MCF 10A (cell line): ENCODE measurements at regions not wholly inside any gene's neighbourhood (a gene's known extent, or its start where the extent isn't known, plus 50 kb on each side); places are given as distances from the start of the nearest gene placed in this dataset.
"Not testable (repeated sequence)": the region's sequence is repeated elsewhere in the genome, so short reads cannot be mapped to it uniquely, and the experiment has no call there.

Experiments
- BruUV-seq: library from RNA; stranded (reverse); fragments of 400-500 nt; replicated peaks from 2 replicates; lab custom pipeline; 2021; lab: Mats Ljungman, UMichigan
- CTCF ChIA-PET: fragments of 300-600 bp; sonication (Branson Sonifier 250); formaldehyde crosslinking; extraction: SDS; loops from one replicate; lab custom pipeline; 2021; ENCODE audit warnings: antibody characterized with exemption, inconsistent platforms; lab: Yijun Ruan, JAX
- POLR2A ChIA-PET: fragments of 300-600, 350-650 bp; sonication (Branson Sonifier 250); formaldehyde crosslinking; extraction: SDS; loops from one replicate; lab custom pipeline; 2020; ENCODE audit warnings: antibody characterized with exemption, inconsistent platforms; lab: Yijun Ruan, JAX
- DNase-seq: peaks from one replicate; pipeline ENCODE4 v3.0.0-alpha.2; 2018; ENCODE audit not compliant: unreplicated experiment
- H3K27ac Mint-ChIP-seq: one replicate; pipeline ENCODE4 v1.8.0; 2022; ENCODE audit warnings: mild to moderate bottlenecking, low read depth, mixed read lengths; ENCODE audit not compliant: unreplicated experiment
- H3K27me3 Mint-ChIP-seq: one replicate; pipeline ENCODE4 v1.8.0; 2022; ENCODE audit warnings: mixed read lengths; ENCODE audit not compliant: insufficient read depth, unreplicated experiment
- H3K36me3 Mint-ChIP-seq: one replicate; pipeline ENCODE4 v1.8.0; 2022; ENCODE audit warnings: mild to moderate bottlenecking, moderate library complexity, mixed read lengths; ENCODE audit not compliant: insufficient read depth, unreplicated experiment
- H3K4me1 Mint-ChIP-seq: one replicate; pipeline ENCODE4 v1.8.0; 2022; ENCODE audit warnings: mixed read lengths; ENCODE audit not compliant: insufficient read depth, unreplicated experiment
- H3K4me3 Mint-ChIP-seq: one replicate; pipeline ENCODE4 v1.8.0; 2022; ENCODE audit warnings: mild to moderate bottlenecking, moderate library complexity, mixed read lengths; ENCODE audit not compliant: unreplicated experiment
- H3K9me3 Mint-ChIP-seq: one replicate; pipeline ENCODE4 v1.8.0; 2022; ENCODE audit warnings: mixed read lengths; ENCODE audit not compliant: unreplicated experiment
- intact Hi-C: fragments of 100-400 bp; cut with micrococcal nuclease; formaldehyde crosslinking; loops from 2 replicates; pipeline ENCODE4 v1.14.1; 2022
- TF ChIP-seq, protein P1 (sequence below): fragments of 200-600 bp; IDR thresholded peaks from one replicate; pipeline ENCODE4 v1.8.0; 2022; ENCODE audit warnings: antibody characterized with exemption, mild to moderate bottlenecking; ENCODE audit not compliant: unreplicated experiment

DNA sequence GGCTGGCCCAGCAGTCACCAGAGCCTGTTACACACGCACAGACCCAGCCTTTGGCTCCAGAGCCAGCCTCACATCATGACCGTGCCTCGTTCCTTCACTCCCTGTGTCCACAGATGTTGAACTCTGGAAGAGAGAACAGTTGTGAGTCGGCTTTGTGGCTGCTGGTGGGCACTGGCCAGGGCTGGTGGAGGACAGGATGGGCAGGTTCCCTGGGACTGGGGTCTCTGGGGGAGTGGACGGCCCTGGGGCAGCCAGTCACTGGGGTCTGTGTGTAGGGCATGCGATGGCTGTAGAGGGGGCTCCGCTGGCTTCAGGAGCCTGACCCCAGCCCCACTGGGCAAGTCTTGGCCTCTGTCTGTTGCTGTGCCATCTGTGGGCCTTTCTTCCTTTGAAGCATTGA lies 1070.1 kb downstream of the BRD1 start:
- Mint-ChIP-seq H3K4me3 (no peak overlapping the region), H3K27ac (no peak overlapping the region), H3K27me3 (no peaks in the 10 kb centered on the region), H3K4me1 (no peaks in the 10 kb centered on the region), H3K9me3 (peaks cover 43% of the 10 kb centered on the region), H3K36me3 (no peaks in the 10 kb centered on the region)
- CTCF ChIA-PET, result no interaction called here
- no peak for DNase-seq
- POLR2A ChIA-PET, result no interaction called here
- BruUV-seq, result no TSS peak
- intact Hi-C loops, result no loop called here
- TF ChIP-seq, protein P1, sequence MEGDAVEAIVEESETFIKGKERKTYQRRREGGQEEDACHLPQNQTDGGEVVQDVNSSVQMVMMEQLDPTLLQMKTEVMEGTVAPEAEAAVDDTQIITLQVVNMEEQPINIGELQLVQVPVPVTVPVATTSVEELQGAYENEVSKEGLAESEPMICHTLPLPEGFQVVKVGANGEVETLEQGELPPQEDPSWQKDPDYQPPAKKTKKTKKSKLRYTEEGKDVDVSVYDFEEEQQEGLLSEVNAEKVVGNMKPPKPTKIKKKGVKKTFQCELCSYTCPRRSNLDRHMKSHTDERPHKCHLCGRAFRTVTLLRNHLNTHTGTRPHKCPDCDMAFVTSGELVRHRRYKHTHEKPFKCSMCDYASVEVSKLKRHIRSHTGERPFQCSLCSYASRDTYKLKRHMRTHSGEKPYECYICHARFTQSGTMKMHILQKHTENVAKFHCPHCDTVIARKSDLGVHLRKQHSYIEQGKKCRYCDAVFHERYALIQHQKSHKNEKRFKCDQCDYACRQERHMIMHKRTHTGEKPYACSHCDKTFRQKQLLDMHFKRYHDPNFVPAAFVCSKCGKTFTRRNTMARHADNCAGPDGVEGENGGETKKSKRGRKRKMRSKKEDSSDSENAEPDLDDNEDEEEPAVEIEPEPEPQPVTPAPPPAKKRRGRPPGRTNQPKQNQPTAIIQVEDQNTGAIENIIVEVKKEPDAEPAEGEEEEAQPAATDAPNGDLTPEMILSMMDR, result no peak

DNA sequence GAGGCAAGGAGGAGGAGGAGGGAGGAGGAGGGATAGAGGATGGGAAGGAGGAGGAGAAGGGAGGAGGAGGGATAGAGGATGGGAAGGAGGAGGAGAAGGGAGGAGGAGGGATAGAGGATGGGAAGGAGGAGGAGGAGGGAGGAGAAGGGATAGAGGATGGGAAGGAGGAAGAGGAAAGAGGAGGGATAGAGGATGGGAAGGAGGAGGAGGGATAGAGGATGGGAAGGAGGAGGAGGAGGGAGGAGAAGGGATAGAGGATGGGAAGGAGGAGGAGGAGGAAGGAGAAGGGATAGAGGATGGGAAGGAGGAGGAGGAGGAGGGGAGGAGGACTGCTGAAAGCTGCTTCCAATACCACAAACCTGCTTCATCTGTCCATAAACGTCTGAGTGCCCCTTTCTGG lies 1070.5 kb downstream of the BRD1 start:
- not testable (repeated sequence) for H3K27me3 Mint-ChIP-seq

DNA sequence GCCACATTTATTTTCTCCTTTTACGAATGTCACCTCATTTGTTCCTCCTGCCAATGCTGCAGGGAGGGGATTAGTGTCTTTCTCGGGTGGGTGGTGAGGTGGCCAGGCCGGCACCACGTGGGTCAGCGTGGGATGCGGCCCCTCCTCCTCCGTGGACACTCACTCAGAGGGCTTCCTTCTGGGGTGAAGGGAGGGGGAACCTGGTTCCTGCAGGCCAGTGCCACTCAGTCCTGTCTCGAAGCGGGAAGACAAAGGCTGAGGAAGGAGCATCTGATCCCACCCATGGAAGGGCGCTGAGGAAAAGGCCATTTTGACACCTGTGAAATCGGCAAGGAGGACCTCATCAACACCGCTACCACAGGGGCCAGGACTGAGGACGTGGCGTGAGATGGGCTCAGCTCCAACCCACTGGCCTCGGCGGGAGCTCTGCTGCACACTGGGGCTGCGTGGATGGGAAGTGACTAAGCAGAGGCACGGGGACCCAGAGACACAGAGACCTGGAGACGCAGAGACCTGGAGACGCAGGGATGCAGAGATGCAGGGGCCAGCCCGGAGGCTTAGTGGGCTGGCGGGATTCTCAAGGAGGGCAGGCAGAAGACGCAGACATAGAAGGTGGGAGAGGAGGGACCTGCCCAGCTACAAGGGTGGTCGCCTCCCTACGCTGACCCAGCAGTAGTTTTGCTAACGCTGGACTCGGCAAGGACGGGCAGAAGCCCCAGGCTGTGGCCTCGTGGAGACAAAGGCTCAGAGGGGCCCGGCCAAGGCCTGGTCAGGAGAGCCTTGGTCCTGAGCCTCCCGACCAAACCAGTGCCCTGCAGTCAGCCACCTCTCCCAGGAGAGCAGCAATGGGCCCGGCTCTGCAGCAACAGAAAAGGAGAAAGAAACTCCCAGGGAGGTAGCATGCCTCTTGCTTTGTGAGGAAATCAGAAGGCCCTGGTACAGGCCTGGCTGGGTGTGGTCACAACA lies 1071.2 kb downstream of the BRD1 start:
- Mint-ChIP-seq H3K9me3 (peaks cover 31% of the 10 kb centered on the region), H3K4me3 (no peak overlapping the region), H3K4me1 (no peaks in the 10 kb centered on the region), H3K27ac (no peak overlapping the region), H3K36me3 (no peaks in the 10 kb centered on the region), H3K27me3 (no peaks in the 10 kb centered on the region)
- TF ChIP-seq, protein P1, result no peak
- CTCF ChIA-PET, result no interaction called here
- no TSS peak for BruUV-seq
- POLR2A ChIA-PET, result no interaction called here
- no peak for DNase-seq
- intact Hi-C loops, result no loop called here

More for the DNA sequence above, 1070.5 kb downstream of the BRD1 start:
- H3K4me3 Mint-ChIP-seq, H3K27ac Mint-ChIP-seq, BruUV-seq, H3K36me3 Mint-ChIP-seq, POLR2A ChIA-PET, DNase-seq, H3K4me1 Mint-ChIP-seq, CTCF ChIA-PET, intact Hi-C loops: not testable (repeated sequence)
- peaks cover 38% of the 10 kb centered on the region for H3K9me3 Mint-ChIP-seq

DNA sequence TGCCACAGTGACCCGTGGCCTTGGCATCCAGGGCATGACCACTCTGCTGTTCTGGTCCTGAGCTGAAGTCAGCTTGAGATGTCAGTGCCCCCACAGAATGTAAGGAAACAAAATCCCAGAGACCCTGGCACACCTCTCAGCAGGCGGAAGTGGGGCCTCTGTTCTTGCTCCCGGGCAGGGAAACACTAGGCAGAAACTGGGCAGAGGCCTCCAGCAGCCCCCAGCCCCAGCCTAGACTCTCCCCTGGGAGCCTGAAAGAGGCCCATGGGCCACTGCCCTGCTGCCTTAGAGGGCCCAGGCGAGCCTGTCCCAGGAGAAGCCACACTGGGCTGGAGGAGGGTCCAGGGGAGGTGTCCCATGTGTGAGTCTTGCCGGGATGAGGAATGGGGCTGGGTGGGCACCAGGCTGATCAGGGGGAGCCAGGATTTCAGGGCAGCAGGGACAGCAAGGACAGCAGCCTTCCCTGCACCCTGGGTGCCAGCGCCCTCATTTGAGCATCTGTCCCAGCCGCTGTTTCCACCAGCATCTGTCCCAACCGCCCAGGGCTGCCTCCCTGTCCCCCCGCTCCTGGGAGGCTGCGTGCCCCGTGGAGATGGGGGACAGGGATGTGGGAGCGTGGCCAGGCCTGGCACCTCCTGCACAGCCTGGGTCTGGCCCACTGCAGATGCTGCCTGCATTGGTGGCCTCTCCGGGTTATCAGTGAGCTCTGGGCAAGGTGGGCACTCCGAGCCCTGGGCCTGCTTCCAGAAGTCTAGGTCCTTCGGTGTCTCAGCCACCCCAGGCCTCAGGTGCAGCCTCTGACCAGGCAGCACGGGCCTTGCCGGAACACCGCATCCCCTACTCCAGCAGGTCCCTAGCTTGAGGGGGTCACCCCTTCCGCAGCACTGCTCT lies 1072.4 kb downstream of the BRD1 start:
- ChIA-PET POLR2A (no interaction called here), CTCF (no interaction called here)
- no peaks in the 10 kb centered on the region for H3K36me3 Mint-ChIP-seq
- H3K4me1 Mint-ChIP-seq, result no peaks in the 10 kb centered on the region
- peaks cover 24% of the 10 kb centered on the region for H3K9me3 Mint-ChIP-seq
- intact Hi-C loops, result no loop called here
- no peaks in the 10 kb centered on the region for H3K27me3 Mint-ChIP-seq
- BruUV-seq, result no TSS peak
- TF ChIP-seq, protein P1, result no peak
- no peak overlapping the region for H3K27ac Mint-ChIP-seq
- H3K4me3 Mint-ChIP-seq, result no peak overlapping the region
- no peak for DNase-seq
